ENCODE measurements at regions not wholly inside any gene's neighbourhood (a gene's known extent, or its start where the extent isn't known, plus 50 kb on each side); places are given as distances from the start of the nearest gene placed in this dataset.

DNA sequence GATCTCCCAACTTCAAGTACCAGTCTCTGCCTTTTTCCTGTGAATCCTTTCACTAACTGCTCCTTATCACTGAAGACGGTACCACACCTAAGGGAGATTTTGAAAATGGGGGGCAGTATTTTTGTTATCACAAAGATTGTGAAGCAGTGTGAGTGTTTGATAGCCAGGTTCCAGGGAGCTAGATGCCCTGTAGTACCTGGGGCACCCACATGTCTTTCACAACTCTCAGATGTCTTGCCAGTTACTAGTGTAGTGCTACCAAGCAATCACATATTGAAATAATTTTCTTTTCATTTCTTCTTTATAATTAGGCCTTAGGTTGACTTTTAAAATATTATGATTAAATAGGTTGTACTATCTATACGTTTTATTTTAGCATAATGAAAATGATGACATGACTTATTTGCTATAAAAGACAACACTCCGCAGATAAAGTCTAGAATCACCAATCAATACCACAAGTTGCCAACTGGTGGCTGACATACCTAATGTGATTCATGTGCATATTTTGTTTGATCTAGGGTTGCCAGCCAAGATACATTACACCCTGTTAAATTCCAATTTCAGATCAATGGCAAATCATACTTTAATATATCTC lies 215.9 kb downstream of the EXOC5 start:
- no peaks in the 10 kb centered on the region for H3K36me3 ChIP-seq (ENCODE audit: insufficient read depth, low read length)
- H3K9me3 ChIP-seq (ENCODE audit: low read length) = no peaks in the 10 kb centered on the region
- no peak overlapping the region for H3K4me3 ChIP-seq (ENCODE audit: low read length)
- H3K9ac ChIP-seq (ENCODE audit: low read length) = no peak overlapping the region
- no peak overlapping the region for H3K4me2 ChIP-seq (ENCODE audit: low read length)
- H3K79me2 ChIP-seq (replicated peaks; ENCODE audit: insufficient read depth, low read length) = no peaks in the 10 kb centered on the region
- H3K9me2 ChIP-seq (ENCODE audit: insufficient read depth, low read length) = no peaks in the 10 kb centered on the region
- TF ChIP-seq EZH2 (IDR thresholded peaks at IDR 0.05; ENCODE audit: borderline replicate concordance, insufficient read depth, low read length, poor library complexity, severe bottlenecking) (no peak), RAD21 (conservative IDR thresholded peaks at IDR 0.05) (no peak), TAF1 (IDR thresholded peaks at IDR 0.05; ENCODE audit: low read depth) (no peak), SMC3 (conservative IDR thresholded peaks at IDR 0.05; ENCODE audit: poor library complexity) (no peak), MXI1 (conservative IDR thresholded peaks at IDR 0.05; ENCODE audit: poor library complexity, severe bottlenecking) (no peak), EP300 (conservative IDR thresholded peaks at IDR 0.05; ENCODE audit: poor library complexity, severe bottlenecking) (no peak), POLR2AphosphoS5 (IDR thresholded peaks at IDR 0.05) (no peak)
- TF ChIP-seq, protein P1, sequence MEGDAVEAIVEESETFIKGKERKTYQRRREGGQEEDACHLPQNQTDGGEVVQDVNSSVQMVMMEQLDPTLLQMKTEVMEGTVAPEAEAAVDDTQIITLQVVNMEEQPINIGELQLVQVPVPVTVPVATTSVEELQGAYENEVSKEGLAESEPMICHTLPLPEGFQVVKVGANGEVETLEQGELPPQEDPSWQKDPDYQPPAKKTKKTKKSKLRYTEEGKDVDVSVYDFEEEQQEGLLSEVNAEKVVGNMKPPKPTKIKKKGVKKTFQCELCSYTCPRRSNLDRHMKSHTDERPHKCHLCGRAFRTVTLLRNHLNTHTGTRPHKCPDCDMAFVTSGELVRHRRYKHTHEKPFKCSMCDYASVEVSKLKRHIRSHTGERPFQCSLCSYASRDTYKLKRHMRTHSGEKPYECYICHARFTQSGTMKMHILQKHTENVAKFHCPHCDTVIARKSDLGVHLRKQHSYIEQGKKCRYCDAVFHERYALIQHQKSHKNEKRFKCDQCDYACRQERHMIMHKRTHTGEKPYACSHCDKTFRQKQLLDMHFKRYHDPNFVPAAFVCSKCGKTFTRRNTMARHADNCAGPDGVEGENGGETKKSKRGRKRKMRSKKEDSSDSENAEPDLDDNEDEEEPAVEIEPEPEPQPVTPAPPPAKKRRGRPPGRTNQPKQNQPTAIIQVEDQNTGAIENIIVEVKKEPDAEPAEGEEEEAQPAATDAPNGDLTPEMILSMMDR (IDR thresholded peaks at IDR 0.05; ENCODE audit: poor library complexity, severe bottlenecking) = no peak
- TF ChIP-seq, protein P2, sequence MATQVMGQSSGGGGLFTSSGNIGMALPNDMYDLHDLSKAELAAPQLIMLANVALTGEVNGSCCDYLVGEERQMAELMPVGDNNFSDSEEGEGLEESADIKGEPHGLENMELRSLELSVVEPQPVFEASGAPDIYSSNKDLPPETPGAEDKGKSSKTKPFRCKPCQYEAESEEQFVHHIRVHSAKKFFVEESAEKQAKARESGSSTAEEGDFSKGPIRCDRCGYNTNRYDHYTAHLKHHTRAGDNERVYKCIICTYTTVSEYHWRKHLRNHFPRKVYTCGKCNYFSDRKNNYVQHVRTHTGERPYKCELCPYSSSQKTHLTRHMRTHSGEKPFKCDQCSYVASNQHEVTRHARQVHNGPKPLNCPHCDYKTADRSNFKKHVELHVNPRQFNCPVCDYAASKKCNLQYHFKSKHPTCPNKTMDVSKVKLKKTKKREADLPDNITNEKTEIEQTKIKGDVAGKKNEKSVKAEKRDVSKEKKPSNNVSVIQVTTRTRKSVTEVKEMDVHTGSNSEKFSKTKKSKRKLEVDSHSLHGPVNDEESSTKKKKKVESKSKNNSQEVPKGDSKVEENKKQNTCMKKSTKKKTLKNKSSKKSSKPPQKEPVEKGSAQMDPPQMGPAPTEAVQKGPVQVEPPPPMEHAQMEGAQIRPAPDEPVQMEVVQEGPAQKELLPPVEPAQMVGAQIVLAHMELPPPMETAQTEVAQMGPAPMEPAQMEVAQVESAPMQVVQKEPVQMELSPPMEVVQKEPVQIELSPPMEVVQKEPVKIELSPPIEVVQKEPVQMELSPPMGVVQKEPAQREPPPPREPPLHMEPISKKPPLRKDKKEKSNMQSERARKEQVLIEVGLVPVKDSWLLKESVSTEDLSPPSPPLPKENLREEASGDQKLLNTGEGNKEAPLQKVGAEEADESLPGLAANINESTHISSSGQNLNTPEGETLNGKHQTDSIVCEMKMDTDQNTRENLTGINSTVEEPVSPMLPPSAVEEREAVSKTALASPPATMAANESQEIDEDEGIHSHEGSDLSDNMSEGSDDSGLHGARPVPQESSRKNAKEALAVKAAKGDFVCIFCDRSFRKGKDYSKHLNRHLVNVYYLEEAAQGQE (IDR thresholded peaks at IDR 0.05; ENCODE audit: borderline replicate concordance) = no peak
- no peak overlapping the region for H2AFZ ChIP-seq (ENCODE audit: low read depth, low read length)
- H3K27ac ChIP-seq (ENCODE audit: low read length) = no peak overlapping the region
- H3K27me3 ChIP-seq (ENCODE audit: insufficient read depth, low read depth, low read length) = no peaks in the 10 kb centered on the region
- no peaks in the 10 kb centered on the region for H3F3A ChIP-seq (ENCODE audit: insufficient read depth, low read length, poor library complexity, severe bottlenecking)
- H4K20me1 ChIP-seq (ENCODE audit: insufficient read depth) = no peaks in the 10 kb centered on the region

DNA sequence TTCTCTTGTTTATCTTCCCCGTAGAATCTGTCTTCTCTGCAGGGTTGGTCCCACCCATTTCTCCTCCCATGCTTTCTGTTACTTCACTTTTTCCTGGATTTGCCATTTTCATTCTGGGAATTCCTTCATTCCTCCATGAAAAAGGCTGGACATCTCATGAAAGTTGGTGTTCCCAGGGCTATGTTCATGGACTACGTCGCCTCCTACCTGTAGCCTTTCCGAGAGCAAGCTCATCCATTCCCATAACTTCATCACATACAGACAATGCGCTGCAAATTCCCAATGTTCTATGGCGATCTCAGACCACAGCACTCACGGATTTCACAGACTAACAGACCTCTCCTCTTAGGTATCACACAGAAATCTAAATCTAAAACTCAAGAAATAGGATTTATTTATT lies 217.1 kb downstream of the EXOC5 start:
- no peaks in the 10 kb centered on the region for H3K9me3 ChIP-seq (ENCODE audit: low read length)
- no peak overlapping the region for H3K27ac ChIP-seq (ENCODE audit: low read length)
- no peaks in the 10 kb centered on the region for H3K36me3 ChIP-seq (ENCODE audit: insufficient read depth, low read length)
- no peaks in the 10 kb centered on the region for H3K9me2 ChIP-seq (ENCODE audit: insufficient read depth, low read length)
- H3K4me2 ChIP-seq (ENCODE audit: low read length) = no peak overlapping the region
- no peaks in the 10 kb centered on the region for H4K20me1 ChIP-seq (ENCODE audit: insufficient read depth)
- TF ChIP-seq, protein P1 (IDR thresholded peaks at IDR 0.05; ENCODE audit: poor library complexity, severe bottlenecking) = no peak
- TF ChIP-seq, protein P2 (IDR thresholded peaks at IDR 0.05; ENCODE audit: borderline replicate concordance) = no peak
- TF ChIP-seq RAD21 (conservative IDR thresholded peaks at IDR 0.05) = no peak
- no peaks in the 10 kb centered on the region for H3K79me2 ChIP-seq (replicated peaks; ENCODE audit: insufficient read depth, low read length)
- H3K4me3 ChIP-seq (ENCODE audit: low read length) = no peak overlapping the region
- no peak overlapping the region for H2AFZ ChIP-seq (ENCODE audit: low read depth, low read length)
- H3F3A ChIP-seq (ENCODE audit: insufficient read depth, low read length, poor library complexity, severe bottlenecking) = no peaks in the 10 kb centered on the region
- no peak overlapping the region for H3K9ac ChIP-seq (ENCODE audit: low read length)
- no peaks in the 10 kb centered on the region for H3K27me3 ChIP-seq (ENCODE audit: insufficient read depth, low read depth, low read length)

Data from neural cell (in vitro differentiated cells).